Right ventricle myocardium superior (tissue), 1 donor: ENCODE measurements at regions not wholly inside any gene's neighbourhood (a gene's known extent, or its start where the extent isn't known, plus 50 kb on each side); places are given as distances from the start of the nearest gene placed in this dataset.
"Not testable (repeated sequence)": the region's sequence is repeated elsewhere in the genome, so short reads cannot be mapped to it uniquely, and the experiment has no call there.

Experiments
- ATAC-seq: fragments of 200-7000 bp; cut with Tn5 transposase; one replicate; pipeline ENCODE4 v1.9.1; 2020; ENCODE audit warnings: mild to moderate bottlenecking; ENCODE audit not compliant: poor library complexity
- DNase-seq: peaks from one replicate; pipeline ENCODE4 v3.0.0-alpha.2; 2020
- intact Hi-C: fragments of 100-400 bp; cut with DNase I; formaldehyde crosslinking; loops from one replicate; pipeline ENCODE4 v1.11.2; 2022
- donor health status: DM: no; HTN: yes; CAD: no; lungs with severe emphysema.

DNA sequence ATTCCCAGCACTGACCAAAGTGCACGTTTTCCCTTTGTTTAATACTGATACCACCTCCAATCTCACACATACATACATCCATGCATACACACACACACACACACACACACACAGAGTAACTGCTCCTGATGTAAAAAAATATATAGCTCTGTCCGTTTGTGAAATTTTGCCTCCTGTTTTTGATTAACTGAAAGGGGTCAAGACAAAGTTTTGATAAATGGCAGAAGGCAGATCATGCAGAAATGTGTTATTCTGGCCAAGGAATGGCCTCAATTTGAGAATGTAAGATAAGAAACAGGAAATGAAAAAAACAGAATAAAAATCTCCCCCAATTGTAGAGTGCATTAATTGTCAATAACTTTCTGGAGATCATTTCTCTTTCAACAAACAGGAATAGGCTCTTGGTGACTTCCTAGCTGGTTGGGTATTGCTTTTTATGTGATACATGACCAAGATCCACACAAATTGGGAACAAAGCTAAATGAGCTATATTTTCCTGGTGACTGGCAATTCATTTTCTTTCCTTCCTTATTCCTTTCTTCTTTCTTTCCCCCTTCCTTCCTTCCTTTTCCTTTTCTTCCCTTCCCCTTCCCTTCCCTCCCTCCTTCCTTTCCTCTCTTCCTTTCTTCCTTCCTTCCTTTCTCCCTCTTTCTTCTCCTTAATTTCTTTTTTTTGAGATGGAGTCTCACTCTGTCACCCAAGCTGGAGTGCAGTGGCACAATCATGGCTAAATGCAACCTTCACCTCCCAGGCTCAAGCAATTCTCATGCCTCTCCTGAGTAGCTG, 88.9 kb upstream of the PMAIP1 start:
- DNase-seq (no peak), ATAC-seq (no peak)
- intact Hi-C loops, result no loop called here

DNA sequence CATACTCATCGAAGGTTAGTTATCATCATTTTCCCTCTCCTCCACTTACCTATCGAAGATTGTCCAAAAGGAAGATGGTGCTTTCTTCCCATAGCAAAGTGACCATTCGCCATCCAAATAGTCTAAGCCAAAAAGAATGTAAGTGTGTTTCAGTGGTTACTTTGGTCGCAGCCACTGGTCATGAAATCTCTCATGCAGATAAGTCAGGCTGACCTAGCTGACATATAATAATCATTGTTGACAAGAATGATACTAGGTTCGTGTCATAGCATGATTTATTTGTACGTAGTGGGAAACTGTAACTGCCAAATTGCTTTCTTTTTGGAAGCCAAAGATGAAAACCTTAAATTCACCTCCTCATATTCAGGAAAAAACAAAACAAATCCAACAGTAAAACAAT, 89.6 kb upstream of the PMAIP1 start:
- no peak for ATAC-seq
- DNase-seq, result no peak
- intact Hi-C loops, result no loop called here

DNA sequence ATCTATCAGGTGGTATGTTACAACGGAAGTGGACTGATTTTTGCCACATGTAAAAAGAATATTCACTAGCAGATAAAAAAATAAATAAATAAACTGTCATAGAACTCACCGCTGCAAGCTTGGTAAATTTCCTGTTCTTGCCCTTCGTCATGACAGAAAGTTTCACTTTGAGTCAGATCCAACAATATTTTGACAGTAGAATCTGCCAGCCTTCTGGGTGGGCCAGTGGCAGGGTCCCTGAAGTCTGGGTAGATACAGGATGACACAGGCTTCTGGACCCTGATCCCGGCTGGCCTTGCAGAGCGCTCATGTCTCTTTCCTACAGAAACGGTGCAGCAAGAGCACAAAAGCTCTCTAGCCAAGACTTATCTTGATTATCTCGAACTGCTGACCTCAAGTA, 97.8 kb upstream of the PMAIP1 start:
- DNase-seq, result no peak
- intact Hi-C loops, result no loop called here
- ATAC-seq, result no peak

DNA sequence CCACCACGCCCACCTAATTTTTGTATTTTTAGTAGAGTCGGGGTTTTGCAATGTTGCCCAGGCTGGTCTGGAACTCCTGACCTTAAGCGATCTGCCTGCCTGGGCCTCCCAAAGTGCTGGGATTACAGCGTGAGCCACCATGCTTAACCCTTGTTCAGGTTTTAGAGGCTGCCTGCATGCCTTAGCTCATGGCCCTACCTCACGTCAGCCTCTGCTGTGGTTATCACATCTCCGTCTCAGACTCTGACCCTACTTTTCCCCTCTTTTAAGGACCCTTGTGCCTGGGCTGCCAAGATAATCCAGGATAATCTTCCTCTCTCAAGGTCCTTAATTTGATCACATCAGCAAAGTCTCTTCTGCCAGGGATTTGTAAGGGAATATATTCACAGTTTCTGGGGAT, 98.2 kb upstream of the PMAIP1 start:
- intact Hi-C loops, result no loop called here
- ATAC-seq (no peak), DNase-seq (no peak)

DNA sequence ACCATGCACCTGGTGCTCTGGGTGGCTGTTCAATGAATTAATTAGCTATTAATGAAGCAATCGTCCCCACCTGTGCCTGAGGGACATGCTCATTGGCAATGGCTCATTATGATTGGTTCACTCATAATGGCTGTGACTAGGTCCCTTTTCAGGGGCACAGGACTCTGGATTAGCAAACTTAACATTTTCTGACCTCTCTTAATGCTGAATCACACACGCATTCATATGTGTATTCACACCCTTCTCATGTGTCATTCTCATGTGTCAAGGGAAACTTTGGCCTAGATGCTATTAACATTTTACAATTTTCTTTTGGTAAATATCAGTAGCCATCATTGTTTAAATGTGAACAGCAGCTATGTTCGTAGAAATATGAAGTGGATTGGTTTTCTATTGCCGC, 98.9 kb upstream of the PMAIP1 start:
- intact Hi-C loops, result no loop called here
- DNase-seq (no peak), ATAC-seq (no peak)

DNA sequence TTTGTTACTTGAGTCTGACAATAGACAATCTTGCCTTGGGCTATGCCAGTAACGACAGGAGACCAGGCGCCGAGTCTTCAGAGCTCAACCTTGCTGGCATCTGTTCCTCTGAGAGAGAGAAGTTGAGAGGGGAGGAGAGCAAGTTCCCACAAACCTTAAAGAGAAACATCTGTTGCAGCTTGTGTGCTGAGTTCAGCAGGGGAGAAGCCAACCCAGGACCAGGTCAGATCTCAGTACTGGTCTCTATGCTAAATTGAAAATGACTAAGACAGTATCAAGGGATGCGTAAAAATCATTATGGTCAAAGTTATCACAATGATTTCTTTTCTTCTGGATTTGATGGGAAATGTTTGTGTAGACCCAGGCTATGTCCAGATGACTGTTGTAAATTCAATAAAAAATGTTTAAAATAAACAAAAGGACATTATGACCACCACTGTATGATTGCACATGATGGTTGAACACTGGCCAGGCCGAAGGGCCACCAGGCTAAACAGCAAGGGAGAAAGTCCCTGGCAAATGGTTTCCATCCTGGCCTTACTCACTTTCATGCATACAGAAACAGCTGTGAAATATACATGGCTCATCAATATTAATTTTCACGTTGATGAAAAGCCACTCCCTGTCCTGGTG, 100.3 kb upstream of the PMAIP1 start:
- ATAC-seq (no peak), DNase-seq (no peak)
- intact Hi-C loops, result no loop called here

DNA sequence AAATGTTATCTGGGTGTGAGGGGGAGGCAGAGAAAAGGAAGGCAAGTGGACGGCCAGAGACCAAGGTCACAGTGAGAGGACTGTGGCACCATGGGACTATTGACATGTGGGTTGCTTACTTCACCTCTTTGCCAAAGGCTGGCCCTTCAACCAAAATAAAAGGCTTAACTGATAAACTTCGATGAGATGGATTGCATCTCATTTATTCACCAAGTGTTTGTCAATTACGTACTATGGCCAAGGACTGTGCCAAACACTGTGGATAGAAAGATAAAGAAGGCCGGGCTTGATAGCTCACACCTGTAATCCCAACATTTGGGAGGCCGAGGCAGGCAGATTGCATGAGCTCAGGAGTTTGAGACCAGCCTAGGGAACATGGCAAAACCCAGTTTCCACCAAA, 98.7 kb upstream of the CCBE1 start:
- ATAC-seq (no peak), DNase-seq (no peak)
- intact Hi-C loops, result no loop called here

DNA sequence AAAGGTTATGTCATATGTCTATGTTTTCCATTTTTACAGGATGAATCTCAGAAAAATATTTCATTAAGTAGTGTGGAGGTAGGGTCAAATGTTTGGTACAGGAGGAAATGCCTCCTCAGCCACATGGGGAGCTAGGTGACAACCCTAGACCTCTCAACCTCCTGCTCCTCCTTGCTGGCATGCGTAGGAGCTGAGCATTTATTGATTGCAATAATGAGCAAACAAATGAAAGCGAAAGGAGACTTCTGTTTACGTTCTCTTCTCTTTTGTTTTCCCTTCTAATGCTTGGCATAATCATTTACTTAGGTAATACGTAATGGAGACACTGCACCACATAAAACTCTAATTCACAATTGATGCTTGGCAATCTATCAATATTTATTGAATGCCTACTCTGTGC, 95.1 kb upstream of the CCBE1 start:
- ATAC-seq, result no peak
- no peak for DNase-seq
- intact Hi-C loops, result no loop called here

DNA sequence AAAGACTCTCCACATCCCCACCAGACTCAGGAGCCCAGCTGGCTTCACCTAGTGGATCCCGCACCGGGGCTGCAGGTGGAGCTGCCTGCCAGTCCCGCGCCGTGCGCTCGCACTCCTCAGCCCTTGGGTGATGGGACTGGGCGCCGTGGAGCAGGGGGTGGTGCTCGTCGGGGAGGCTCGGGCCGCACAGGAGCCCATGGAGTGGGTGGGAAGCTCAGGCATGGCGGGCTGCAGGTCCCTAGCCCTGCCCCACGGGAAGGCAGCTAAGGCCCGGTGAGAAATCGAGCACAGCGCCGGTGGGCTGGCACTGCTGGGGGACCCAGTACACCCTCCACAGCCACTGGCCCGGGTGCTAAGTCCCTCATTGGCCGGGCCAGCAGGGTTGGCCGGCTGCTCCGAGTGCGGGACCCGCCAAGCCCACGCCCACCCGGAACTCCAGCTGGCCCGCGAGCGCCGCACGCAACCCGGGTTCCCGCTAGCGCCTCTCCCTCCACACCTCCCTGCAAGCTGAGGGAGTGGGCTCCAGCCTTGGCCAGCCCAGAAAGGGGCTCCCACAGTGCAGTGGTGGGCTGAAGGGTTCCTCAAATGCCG, 93.2 kb upstream of the CCBE1 start:
- DNase-seq, ATAC-seq, intact Hi-C loops: not testable (repeated sequence)

DNA sequence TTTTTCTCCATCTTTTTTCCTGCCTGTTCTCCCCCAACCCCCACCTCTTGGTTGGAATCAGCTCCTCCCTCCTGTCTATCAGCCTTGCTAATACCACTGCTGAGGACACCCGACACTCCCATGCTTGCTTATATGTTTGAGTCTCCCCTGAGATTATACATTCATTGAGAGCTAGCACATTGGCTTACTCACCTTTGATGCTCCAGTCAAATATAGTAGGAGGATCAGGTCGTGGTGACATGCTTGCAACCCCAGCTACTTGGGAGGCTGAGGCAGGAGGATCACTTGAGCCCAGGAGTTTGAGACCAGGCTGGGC, 91.5 kb upstream of the CCBE1 start:
- intact Hi-C loops, result no loop called here
- ATAC-seq, result no peak
- DNase-seq, result no peak

DNA sequence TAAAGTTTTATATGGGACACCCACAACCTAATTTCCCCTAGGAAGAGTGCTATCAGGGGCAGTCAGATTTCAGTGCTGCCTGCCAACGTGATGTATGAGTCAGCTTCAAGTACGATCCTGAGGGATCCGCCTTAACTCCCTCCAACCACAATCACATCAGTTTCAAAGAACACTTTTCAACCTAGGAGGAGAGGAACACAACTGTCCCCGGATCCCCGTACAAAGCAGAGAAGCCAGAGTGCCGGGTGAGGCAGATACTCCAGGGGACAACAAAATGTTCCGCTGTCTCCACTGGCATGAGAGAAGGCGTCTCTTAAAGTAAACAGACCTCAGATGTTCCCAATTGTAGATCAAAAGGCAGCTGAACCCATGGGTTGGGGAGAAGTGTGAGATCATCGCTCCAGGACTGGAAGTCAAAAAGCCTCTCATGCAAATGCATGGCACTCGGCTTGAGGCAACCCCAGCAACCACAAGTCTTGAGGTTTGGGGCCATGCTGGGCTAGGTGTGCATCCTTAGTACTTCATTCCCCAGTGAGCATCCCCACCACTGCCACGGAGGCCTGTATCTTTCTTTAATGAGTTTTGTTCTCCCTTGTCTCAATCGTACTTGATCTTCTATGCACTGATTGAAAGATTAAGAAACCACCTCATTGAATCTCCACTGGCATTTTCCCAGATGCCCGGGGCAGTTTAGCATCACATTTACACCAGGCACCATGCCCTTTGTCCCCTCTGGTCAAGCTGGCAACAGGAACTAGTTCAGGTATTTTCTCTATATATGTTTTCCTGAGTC, 91.0 kb upstream of the CCBE1 start:
- DNase-seq (no peak), ATAC-seq (no peak)
- intact Hi-C loops, result no loop called here

DNA sequence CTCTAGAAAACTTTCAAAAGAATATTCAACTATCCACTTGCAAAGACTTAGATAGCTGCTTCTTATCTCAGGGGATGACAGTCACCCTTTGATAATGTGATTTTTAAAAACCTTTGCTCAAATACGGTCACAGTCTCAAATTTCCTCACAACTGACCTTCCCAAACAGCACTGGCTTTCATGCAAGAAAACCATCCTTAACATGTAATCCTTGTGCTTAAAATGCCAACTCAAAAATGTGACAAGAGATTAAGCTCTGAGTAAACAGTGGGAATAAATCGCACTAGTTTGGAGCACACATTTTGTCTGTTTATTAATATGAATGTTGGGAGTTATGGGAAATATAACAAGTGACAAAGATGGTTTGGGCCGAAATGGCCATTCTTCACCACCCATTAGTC, 87.5 kb upstream of the CCBE1 start:
- DNase-seq (no peak), ATAC-seq (no peak)
- intact Hi-C loops, result no loop called here

DNA sequence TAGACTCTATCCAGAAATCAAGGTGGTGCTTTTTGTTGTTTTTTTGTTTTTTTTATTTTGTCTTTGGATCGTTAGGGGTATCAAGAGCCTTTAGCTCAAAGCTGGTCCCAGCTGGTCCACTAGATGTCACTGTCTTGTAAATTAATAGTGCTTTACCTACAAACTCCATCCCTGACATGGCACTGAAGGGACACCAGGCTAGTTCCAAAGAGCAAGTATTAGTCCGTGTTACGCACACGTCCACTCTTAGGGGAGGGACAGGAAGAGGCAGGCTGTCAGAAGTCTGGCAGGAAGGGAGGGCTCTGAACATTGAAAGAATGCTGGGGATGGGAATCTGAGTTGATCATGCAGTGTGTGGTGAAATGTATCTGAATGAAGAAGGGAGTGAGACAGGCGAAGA, 85.9 kb upstream of the CCBE1 start:
- DNase-seq (no peak), ATAC-seq (no peak)
- intact Hi-C loops, result no loop called here

DNA sequence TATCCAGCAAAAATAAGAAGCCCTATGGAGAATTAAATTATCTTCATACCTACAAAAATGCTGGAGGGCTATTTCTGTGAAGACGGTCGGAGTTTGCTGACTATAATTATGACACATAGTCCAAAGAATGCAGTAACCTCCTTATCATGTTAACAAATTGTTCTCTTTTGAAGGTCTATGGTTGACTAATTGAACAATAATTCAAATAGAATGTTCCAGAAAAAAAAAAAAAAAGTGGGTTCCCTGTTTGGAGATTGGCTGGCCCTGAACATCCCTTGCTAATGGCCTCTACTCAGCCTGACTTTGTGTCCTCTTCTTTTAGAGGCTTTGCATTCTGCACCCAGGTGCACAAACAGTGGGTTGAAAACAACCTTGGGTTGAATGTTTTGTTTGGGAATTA, 82.8 kb upstream of the CCBE1 start:
- intact Hi-C loops, result no loop called here

DNA sequence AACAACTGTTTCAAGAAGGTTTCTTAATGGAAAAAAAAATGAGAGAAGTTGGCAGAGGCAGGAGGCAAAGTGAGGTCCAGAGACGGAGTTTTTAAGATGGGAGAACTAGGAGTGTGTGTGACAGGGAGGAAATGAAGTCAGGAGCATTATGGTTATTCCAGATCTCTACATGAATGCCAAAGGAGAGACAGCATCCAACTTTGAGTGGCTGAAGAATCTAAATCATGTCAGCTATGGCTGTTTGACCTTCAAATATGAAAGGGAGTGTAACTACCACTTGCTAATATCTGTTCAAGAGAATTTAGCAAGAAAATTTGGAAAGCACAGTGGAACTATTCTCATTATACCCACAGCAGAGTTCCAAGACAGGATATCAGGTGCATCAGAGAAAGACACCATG, 81.2 kb upstream of the CCBE1 start:
- ATAC-seq, result no peak
- intact Hi-C loops, result no loop called here
- no peak for DNase-seq

More for the DNA sequence above, 82.8 kb upstream of the CCBE1 start:
- DNase-seq (no peak), ATAC-seq (no peak)

DNA sequence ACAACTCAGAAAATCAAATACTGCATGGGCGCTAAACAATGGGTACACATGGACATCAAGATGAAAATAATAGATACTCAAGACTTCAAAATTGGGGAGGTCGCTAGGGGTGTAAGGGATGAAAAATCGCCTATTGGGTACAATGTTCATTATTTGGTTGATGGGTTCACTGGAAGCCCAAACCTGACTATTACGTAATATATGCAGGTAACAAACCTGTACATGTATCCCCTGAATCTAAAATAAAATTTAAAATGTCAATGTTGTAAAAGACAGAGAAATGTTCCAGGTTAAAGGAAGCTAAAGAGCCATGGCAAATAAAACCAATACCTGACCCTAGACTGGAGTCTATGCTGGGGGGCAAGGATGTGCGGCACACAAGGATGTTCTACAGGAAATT, 80.4 kb upstream of the CCBE1 start:
- intact Hi-C loops, result no loop called here

DNA sequence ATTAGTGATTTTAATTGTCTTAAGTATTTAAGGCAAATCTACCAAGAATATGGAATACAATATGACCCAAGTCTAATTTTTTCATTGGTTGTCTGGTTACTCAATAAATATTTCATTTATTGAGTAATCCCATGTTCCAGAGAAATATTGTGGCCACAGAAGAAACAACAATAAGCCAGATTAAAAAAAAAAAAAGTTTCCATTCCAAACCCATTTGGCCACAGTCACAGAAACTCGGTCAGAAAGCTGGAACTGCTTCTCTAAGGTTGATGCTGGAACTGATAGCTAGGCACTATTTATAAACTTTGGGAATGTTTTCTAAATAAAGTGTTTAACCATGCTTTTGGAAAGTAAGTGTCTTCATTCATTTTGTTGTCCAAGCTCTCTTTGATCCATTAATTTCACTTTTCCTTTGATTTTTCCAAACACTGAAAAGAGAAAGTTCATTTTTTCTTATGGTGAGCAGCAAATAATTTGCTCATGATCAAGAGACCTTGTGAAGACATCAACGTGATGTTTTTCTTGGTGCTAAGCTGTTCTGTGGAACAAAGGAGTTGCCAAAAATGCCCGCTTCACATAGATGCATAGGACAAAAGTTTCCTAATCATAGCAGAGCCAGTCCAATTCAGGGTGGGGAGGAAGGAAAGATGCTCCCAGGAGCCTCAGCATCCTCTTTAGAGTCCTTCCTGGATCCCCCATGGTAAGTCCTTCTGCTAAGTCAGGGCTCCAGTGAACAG, 72.1 kb upstream of the CCBE1 start:
- DNase-seq (no peak), ATAC-seq (no peak)
- intact Hi-C loops, result no loop called here

More for the DNA sequence above, 80.4 kb upstream of the CCBE1 start:
- DNase-seq (no peak), ATAC-seq (no peak)

DNA sequence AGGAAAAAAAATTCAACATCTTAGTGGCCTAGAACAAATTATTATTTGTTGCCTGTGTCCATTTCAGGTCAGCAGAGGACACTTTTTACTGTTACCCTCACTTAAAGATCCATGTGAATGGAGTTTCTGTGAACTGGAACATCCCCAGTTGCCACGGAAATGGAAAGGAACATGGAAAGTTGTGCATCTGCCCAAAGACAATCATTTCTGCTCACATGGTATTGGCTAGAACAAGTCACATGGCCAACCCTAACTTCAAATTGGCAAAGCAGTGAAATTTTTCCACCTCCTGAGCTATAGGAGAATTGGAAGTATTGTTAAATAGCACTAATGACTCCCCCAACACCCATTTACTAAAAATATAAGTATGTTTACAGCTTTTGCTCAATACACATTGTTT, 71.2 kb upstream of the CCBE1 start:
- intact Hi-C loops, result no loop called here
- ATAC-seq, result no peak
- DNase-seq, result no peak

DNA sequence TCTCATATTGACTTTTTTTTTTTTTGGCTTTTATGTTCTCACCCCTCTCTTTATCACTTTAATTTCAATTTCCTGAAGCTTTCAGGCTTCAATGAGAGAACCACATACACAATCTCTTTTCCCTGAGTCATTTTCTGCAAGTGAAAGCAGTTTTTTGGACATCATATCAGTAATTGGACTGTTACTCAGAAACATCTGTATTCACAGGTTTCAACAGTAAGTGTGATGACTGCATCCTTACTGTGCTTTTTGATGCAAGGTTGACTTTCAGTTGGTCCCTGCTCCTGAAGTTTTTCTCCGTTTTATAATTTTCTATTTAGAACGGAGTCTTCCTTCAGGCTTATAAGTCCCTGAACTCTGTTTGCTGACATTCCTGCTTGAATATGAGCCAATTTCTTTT, 70.5 kb upstream of the CCBE1 start:
- intact Hi-C loops, result no loop called here

More for the DNA sequence above, 70.5 kb upstream of the CCBE1 start:
- ATAC-seq, result no peak
- no peak for DNase-seq
